ENCODE measurements at regions not wholly inside any gene's neighbourhood (a gene's known extent, or its start where the extent isn't known, plus 50 kb on each side); places are given as distances from the start of the nearest gene placed in this dataset.

DNA sequence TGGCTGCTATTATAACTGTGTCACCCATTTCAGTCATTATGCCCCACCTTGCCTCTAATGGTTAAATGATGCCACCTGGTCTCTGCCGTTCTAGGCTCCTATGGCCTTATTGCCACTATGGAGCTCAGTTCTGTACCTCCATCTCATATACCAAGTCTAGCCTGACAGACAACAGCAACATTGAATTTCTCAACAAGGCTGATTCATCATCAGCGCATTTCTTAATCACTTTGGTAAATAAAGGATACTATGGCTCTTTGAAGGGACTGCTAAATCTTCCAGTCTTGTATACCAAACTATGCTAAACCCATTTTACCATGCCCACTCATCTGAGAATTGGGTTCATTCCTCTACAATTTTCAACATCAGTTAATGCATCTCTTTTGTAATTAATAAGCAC is 784.5 kb upstream of the CELF4 start:
- no peak overlapping the region for H3K27ac ChIP-seq
- no peak for DNase-seq (ENCODE audit: low read depth, low spot score)

DNA sequence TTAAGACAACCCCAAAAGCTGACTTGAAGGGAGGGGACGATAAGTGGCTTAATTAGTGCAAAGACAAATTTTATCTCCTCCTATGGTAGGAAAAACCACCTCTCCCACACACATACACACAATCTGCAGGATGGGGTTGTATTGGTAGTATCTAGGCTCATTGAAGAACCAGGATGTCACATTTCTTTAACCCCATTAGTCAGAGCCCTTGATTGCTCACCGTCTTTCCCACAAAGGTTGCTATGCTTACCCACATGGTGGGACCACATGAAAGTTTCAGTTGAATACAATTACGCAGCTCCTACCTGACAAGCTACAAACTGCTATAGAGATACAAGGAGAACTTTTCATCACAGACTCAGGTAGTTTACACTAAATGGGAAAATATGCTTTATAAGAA is 765.0 kb upstream of the CELF4 start:
- no peak for DNase-seq (ENCODE audit: low read depth, low spot score)
- no peak overlapping the region for H3K27ac ChIP-seq

DNA sequence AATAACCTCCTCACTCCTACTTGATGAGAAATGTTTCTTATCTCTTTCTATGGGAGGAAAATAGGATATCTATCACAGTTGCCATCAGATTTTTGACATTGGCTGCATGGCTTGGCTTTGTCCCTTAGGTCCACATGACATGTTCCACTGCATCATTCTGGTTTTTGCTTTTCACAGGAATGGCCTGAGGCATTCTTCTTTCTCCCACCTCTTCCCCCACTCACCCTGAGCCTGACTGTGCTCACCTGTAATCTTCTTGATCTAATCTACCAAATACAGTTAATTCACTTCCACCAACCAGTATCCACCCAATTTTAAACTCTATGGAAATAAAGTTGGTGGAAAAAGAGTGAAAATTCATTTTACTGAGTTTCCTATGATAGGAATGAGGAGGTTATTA is 763.5 kb upstream of the CELF4 start:
- H3K27ac ChIP-seq, result no peak overlapping the region
- DNase-seq (ENCODE audit: low read depth, low spot score), result no peak

DNA sequence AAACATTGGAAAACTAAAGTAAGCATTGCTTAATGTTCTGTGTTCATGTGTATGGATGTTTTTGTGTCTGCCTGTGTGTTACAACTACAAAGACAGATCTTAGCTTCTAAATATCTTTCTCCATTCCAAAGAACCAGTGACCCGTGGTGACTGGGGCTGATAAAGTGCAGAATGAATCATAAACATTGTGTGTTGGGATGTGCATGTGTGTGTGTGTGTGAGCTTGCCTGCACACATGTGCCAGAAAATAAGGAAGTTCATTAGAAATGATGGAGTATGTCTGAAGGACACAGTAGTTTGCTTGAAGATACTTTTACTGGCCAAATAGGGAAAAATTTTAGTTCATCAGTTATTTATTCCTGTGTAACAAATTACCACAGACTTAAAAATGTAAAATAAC is 756.6 kb upstream of the CELF4 start:
- no peak for DNase-seq (ENCODE audit: low read depth, low spot score)
- H3K27ac ChIP-seq, result no peak overlapping the region

DNA sequence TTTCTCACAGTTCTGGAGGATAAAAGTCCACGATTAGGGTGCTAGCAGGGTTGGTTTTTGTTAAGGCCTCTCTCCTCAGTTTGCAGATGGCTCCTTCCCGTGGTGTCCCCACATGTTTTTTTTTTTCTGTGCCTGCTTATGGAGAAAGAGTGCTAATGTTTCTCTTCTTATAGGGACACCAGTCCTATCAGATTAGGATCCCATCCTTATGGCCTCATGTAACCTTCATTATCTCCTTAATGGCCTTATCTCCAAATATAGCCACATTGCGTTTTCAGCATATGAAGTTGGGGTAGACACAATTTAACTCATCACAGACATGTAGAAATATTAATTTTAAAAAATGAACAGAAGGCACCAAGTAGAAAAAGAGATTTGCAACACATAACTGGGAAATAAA is 755.7 kb upstream of the CELF4 start:
- DNase-seq (ENCODE audit: low read depth, low spot score), result no peak
- H3K27ac ChIP-seq, result no peak overlapping the region

DNA sequence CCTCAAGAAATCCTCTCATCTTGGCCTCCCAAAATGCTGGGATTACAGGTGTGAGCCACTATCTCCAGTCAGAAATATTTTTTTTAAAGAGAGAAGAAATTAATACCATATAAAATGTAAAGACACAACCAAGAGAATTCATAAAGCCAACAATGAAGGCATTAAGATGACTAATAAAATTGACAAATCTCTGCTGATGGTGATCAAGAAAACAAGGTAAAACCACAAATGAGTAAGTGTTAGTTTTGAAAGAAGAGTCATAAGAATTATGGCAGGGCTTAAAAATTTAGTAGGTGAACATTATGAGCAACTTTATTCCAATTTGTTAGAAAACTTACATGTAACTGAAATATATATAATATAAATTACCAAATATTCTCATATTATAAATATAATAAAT is 752.8 kb upstream of the CELF4 start:
- DNase-seq (ENCODE audit: low read depth, low spot score), result no peak

DNA sequence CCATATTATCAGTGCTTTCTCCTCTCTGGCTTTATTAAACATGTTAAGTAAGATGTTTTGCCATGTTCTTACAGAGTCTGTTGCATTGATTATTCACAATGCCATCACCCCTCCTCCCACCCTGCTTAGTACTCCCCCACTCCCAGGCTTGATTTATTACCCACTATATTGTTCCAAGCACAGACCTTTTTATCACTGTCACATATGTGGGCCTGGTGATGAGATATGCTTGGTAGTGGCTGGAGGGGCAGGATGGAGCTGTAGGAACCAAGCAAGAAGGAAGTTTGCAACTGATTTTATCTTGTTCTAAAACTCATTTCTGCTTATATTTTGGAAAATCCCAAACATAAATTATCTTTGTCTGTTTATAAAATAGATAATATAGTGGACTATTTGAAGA is 748.2 kb upstream of the CELF4 start:
- no peak overlapping the region for H3K27ac ChIP-seq

More for the DNA sequence above, 752.8 kb upstream of the CELF4 start:
- H3K27ac ChIP-seq, result no peak overlapping the region

DNA sequence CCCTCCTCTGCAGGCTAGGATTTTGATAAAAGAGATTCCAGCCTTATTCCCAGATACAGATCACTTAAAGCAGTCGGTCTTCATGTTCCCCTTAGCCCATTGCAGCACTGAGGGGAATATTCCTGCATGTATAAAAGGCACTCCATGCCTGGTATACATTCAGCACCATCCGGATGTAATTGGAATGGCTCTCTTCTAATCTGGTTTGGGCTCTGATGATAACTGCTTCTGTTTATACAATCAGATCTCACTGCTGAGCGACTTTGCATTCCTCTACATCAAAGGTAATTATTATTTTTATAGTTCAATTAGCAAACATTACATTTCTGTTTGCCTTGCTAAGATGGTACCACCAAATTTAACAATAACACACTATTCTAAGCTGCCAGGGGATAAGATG is 746.9 kb upstream of the CELF4 start:
- DNase-seq (ENCODE audit: low read depth, low spot score), result no peak
- H3K27ac ChIP-seq, result no peak overlapping the region

More for the DNA sequence above, 748.2 kb upstream of the CELF4 start:
- DNase-seq (ENCODE audit: low read depth, low spot score), result no peak

DNA sequence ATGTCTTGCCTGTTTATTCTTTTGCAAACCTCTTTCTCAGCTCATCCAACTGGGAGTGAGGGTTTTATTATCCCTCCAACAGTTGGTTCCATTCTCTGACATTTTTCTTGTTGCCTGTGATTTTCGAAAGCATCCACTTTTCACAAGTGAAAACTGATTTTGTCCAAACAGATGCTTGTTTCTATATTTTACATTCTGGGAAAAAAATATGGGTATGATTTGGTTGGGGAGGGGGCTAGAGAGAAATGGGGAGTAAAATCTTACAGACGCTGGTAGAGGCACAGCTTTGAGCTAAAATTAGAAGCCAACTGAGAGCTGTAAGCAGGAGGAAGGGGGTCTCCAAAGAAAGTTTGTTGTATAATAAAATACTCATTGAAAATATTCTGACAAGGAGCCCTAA is 745.3 kb upstream of the CELF4 start:
- DNase-seq (ENCODE audit: low read depth, low spot score), result no peak
- H3K27ac ChIP-seq, result no peak overlapping the region

DNA sequence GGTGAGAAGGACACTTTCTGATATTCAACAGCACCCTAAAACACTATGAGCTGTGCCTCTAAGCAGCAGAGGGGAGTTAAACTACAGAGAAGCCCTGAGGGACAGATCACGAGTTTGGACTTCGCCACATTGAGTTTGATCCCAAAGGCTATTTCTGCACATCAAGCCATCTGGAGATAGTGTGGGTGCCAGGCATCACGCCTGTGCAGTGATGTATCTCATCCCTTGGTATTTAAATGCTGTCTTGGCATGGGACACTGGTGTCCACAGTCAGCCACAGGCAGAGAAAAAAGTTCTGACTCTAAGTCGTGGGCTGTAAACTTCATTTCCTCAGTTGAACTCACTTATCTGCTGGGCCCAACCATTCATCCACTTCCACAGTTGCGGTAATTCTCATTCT is 742.3 kb upstream of the CELF4 start:
- no peak overlapping the region for H3K27ac ChIP-seq
- no peak for DNase-seq (ENCODE audit: low read depth, low spot score)

DNA sequence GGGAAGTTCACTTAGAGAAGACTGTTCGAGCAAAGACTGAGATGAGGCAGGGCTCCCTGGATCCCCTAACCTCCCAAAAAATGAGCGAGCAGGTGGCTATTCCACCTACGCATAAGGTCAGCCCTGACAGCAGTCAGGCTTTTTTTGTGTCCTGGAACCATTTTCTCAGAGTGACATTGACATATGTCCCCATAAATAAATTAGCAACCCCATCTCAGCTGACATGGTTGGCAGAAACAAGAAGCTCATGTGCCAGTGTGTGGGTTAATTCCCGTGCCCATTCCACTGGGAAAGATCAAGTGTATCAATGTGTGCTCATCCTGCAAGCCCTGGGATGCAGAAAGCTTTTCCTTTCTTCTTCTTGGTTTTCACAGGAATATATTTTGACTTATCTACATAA is 740.4 kb upstream of the CELF4 start:
- no peak for DNase-seq (ENCODE audit: low read depth, low spot score)
- H3K27ac ChIP-seq, result no peak overlapping the region

DNA sequence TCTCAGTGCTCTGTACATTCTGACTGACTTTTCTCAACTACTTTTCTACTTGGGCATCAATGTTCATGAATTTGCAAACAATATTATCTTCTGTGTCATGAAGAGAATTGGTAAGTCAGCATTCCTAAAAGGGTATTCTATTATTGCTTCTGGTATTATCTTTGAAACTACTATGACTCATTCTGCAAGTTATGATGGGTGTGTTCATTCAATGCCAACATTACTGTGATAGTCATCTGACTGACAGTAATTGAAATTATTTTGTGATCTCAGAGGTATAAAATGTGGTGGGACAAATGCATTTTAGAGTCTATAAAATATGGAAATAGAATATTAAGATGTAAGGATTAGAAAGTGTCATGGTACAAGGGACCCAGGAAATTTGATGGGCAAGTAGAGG is 736.0 kb upstream of the CELF4 start:
- DNase-seq (ENCODE audit: low read depth, low spot score), result peak; percentile 22
- H3K27ac ChIP-seq, result no peak overlapping the region

DNA sequence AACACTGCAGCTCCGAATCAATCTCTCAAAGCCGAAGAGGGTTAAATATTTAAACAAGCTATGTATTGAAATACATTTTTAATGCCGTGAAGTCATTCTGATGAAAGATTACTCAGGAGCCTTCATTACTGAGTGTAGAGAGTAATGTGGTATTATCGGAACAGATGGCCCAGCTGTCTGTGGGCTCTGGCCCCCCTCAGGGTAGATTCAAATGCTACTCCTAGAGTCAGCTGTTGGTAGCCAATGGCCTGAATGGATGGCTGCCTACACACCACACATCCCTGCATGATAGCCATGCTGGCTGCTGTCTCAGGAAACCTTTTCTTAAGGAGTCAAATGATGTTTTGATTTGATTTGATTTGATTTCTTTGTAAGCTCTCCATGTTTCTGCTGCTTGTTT is 732.3 kb upstream of the CELF4 start:
- H3K27ac ChIP-seq, result no peak overlapping the region
- DNase-seq (ENCODE audit: low read depth, low spot score), result no peak

DNA sequence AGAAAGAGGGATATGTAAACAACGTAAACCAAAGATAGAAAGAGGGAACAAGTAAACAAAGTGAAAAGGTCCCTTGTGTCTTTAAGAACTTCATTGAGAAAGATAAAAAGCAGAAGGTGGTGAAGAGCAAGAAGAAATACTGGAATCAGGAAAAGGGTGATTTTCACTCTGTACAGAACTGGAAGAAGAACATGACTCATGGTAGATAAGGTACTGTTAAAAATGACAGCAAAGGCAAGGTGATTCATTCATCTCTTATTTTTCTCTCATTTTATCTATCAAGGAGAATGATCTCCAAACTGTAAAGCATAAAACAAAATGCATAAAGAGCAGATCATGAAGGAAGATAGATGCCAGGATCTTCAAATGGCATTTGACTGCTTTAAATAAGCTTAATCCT is 724.6 kb upstream of the CELF4 start:
- no peak for DNase-seq (ENCODE audit: low read depth, low spot score)

DNA sequence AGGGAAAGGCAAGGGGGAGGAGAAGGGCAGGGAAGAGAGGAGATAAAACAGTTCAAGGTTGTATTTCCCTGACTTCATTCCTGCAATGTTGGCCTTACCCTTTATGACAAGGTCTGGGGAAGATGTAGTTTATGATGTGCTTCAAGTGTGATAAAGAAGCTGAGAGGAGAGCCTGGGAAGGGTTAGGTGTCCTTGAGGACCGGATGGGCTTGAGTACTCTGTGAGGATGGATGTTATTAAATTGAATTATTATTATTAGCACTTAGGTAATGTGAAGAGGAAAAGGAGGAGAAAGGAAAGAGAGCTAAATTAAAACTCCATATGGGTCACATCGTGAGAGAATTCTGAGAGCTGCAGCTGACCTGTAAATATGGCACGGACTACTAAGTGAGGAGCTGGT is 719.4 kb upstream of the CELF4 start:
- H3K27ac ChIP-seq, result no peak overlapping the region
- no peak for DNase-seq (ENCODE audit: low read depth, low spot score)

More for the DNA sequence above, 724.6 kb upstream of the CELF4 start:
- no peak overlapping the region for H3K27ac ChIP-seq

DNA sequence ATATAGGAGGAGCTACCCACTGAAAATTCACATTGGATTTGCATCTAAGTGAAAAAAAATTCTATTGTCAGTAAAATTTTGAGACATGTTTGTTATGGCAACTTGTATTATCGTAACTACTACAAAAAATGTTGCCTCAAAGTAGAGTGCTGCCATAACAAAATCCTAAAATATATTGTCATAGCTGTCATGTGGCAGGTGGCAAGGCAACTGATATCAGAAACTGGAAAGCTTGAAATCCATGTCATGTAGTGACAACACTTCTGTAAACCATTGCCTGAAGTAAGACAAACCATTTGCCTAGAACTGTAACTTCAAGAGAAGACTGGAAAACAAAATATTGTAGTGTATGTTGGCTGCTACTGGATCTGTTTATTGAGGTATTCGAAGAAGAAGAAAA is 697.5 kb upstream of the CELF4 start:
- H3K27ac ChIP-seq, result no peak overlapping the region
- no peak for DNase-seq (ENCODE audit: low read depth, low spot score)

DNA sequence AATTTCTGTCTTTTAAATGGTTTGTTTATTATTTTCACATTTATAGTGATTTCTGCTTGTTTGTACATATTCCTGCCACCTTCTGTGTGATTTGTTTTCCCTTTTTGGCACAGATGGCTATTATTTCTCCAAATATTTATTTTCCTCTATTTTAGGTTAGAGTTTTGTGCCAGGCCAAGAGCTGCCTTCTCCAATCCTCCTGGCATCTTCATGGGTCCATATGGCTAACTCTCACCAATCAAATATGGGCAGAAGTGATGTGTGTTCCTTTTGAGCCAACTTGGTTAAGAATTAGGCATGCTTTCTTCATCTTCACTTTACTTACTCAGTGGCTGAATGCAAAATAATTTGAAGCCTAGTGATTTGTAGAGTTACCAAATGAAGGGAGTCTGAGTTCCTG is 697.1 kb upstream of the CELF4 start:
- no peak for DNase-seq (ENCODE audit: low read depth, low spot score)
- no peak overlapping the region for H3K27ac ChIP-seq

DNA sequence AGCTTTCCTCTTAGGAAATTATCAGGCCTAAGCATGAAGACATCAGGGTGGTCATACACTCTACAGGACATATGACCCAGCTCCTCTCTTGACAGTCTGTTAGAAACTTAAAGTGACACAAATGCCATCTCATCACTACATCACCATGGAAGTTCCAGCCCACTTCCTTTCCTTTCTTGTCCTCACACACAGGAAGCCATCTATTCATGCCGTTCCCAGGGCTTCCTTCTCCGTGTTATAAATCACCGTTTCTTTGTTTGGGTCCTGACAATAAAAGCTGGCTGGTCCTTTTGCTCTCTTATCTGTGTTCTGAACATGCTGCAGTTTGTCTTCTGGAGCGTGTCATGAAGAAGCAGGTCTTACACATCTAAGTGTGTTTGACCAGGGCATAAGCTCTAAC is 692.1 kb upstream of the CELF4 start:
- no peak overlapping the region for H3K27ac ChIP-seq

DNA sequence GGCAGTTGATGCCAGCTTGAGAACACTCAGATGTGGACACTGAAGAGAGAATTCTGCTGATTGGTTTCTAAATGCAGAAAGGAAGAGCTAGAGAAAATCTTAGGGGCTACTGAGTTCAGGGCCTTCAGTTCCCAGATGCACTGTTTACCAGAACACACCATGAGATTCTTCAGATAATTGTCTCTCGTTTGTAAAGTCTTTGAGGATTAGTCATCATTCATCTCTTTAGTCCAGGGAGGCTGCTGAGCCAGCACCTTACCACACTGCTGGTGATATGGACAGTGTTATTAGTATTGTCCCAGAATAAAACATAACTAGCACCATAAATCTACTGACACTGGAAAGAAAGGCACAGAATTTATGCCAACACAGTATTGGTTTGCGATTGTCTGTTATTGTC is 690.8 kb upstream of the CELF4 start:
- DNase-seq (ENCODE audit: low read depth, low spot score), result no peak
- H3K27ac ChIP-seq, result no peak overlapping the region

More for the DNA sequence above, 692.1 kb upstream of the CELF4 start:
- no peak for DNase-seq (ENCODE audit: low read depth, low spot score)

DNA sequence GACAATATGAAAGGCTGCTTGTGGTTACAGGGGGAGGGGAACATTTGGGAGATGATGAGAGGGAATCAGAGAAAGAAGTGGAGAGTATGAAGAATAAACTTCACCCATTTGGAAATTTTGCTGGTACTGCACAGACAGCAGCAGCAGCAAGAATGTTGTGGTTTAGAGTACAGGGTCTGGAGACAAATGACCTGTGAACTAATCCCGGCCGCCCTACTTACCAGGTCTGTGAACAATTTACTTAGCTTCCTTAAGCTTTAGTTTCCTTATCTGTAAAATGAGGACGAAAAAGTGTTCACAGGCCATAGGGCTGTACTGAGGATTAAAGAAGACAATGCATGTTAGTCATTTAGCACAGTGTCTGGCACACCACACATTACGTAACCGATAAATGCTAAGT is 685.4 kb upstream of the CELF4 start:
- DNase-seq (ENCODE audit: low read depth, low spot score), result no peak
- no peak overlapping the region for H3K27ac ChIP-seq

DNA sequence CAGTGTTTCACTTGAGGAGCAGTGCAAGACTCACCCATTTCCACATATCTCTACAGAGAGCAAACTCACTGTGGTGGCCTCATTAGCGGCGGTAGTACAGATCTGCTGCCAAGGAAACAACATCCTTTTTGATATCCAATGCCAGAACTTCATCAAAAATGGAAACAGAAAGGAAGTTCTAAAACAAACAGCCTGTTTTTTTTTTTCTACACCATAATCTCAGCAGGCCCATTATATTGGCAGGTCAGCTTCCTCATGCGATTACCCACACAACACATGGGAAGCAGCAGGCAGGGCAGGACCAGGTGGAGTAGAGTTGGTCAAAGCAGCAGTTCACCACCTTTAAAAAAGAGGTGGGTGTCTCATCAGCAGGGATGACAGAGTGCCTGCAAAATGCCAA is 678.9 kb upstream of the CELF4 start:
- no peak overlapping the region for H3K27ac ChIP-seq
- DNase-seq (ENCODE audit: low read depth, low spot score), result no peak

DNA sequence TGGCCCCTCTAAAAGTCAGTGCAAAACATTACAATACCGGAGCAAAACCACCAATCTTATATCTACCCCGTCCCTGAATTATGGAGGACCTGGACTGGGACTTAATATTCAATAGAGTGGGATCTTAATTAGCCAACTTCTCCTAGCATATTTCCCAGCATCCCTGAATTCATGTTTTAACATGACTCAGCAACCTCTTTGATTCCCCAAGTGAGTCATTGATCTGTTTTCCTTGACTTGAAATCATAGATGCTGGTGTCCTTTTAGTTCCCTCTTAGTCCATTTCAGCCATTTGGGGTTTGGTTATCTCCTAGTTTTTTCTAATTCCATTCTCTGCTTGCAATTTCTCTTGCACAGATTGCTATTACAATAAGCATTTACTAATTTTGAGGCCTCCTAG is 677.7 kb upstream of the CELF4 start:
- DNase-seq (ENCODE audit: low read depth, low spot score), result no peak
- H3K27ac ChIP-seq, result no peak overlapping the region

DNA sequence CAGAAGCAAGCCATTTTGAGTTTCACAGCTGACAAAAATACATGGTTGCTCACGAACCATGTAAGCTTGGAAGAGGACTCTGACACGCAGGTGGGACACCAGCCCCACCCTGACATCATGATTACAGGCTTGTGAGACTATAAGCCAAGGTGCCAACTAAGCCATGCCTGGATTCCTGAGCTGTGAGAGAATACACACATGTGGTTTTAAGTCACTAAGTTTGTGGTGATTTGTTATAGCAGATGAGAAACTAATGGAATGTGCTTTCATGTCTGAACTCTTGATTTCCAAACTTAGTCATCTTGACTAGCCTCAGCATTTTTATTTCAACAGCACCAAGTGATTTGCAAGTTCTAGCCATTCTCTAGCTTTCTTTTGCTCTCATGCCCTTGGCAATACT is 676.1 kb upstream of the CELF4 start:
- peak; percentile 85 for DNase-seq (ENCODE audit: low read depth, low spot score)
- peak overlapping the region; percentile 83 for H3K27ac ChIP-seq
